GM23338 (cell line): ENCODE measurements at regions not wholly inside any gene's neighbourhood (a gene's known extent, or its start where the extent isn't known, plus 50 kb on each side); places are given as distances from the start of the nearest gene placed in this dataset.

Experiments used
- EZH2 ChIP-seq: fragments of 200-600 bp; sonication (generic); IDR thresholded peaks from one replicate; pipeline ENCODE4 v1.8.0; 2017; ENCODE audit warnings: antibody characterized with exemption, mild to moderate bottlenecking, low read depth; ENCODE audit not compliant: unreplicated experiment
- JUNB ChIP-seq: IDR thresholded peaks from one replicate; pipeline ENCODE4 v1.6.1; 2016; ENCODE audit warnings: antibody characterized with exemption; ENCODE audit not compliant: unreplicated experiment
- STAT1 ChIP-seq: IDR thresholded peaks from one replicate; pipeline ENCODE4 v1.6.1; 2016; ENCODE audit warnings: antibody characterized with exemption; ENCODE audit not compliant: unreplicated experiment
- ZNF331 ChIP-seq: fragments of 250-450 bp; sonication (Bioruptor Pico); IDR thresholded peaks from 2 replicates; pipeline ENCODE4 v1.5.0; 2020; ENCODE audit warnings: low read depth, mild to moderate bottlenecking, moderate library complexity
- TF ChIP-seq, protein P1 (sequence below): fragments of 250-450 bp; sonication (Bioruptor Pico); IDR thresholded peaks from 2 replicates; pipeline ENCODE4 v1.5.0; 2020; ENCODE audit warnings: mild to moderate bottlenecking, moderate library complexity
- TF ChIP-seq, protein P2 (sequence below): IDR thresholded peaks from one replicate; pipeline ENCODE4 v1.6.1; 2018; ENCODE audit warnings: antibody characterized with exemption; ENCODE audit not compliant: unreplicated experiment
- TF ChIP-seq, protein P3 (sequence below): IDR thresholded peaks from 2 replicates; pipeline ENCODE4 v1.6.1; 2016; ENCODE audit warnings: antibody characterized with exemption
- TF ChIP-seq, protein P4 (sequence below), 2 experiments: fragments of 200-600 bp in 1 of 2; sonication (generic) in 1 of 2; conservative IDR thresholded peaks; 2 replicates each; pipeline versions ENCODE4 v1.5.1 to v1.6.1; 2016 to 2017; ENCODE audit warnings: antibody characterized with exemption in 2 of 2, low read depth in 2 of 2, mild to moderate bottlenecking in 2 of 2, moderate library complexity in 1 of 2

DNA sequence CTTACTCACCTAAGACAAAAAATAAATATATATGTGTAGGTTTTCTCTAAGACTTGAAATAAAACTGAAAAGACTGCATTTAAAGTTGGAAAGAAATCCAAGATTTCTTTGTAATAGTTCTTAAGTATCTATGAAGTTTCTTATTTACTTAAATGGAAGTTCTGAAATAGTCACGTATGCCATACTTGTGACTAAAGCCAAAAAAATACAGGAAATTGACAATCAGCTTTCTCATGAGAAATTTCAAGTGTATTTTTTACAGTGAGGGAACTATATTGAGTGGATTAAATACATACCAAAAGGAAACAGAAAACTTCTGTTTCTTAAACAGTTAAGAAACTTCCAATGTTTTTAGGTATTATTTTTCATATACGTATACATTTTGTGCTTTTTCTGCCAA is 188.1 kb downstream of the DPY19L2 start (continued):
- TF ChIP-seq, protein P1, sequence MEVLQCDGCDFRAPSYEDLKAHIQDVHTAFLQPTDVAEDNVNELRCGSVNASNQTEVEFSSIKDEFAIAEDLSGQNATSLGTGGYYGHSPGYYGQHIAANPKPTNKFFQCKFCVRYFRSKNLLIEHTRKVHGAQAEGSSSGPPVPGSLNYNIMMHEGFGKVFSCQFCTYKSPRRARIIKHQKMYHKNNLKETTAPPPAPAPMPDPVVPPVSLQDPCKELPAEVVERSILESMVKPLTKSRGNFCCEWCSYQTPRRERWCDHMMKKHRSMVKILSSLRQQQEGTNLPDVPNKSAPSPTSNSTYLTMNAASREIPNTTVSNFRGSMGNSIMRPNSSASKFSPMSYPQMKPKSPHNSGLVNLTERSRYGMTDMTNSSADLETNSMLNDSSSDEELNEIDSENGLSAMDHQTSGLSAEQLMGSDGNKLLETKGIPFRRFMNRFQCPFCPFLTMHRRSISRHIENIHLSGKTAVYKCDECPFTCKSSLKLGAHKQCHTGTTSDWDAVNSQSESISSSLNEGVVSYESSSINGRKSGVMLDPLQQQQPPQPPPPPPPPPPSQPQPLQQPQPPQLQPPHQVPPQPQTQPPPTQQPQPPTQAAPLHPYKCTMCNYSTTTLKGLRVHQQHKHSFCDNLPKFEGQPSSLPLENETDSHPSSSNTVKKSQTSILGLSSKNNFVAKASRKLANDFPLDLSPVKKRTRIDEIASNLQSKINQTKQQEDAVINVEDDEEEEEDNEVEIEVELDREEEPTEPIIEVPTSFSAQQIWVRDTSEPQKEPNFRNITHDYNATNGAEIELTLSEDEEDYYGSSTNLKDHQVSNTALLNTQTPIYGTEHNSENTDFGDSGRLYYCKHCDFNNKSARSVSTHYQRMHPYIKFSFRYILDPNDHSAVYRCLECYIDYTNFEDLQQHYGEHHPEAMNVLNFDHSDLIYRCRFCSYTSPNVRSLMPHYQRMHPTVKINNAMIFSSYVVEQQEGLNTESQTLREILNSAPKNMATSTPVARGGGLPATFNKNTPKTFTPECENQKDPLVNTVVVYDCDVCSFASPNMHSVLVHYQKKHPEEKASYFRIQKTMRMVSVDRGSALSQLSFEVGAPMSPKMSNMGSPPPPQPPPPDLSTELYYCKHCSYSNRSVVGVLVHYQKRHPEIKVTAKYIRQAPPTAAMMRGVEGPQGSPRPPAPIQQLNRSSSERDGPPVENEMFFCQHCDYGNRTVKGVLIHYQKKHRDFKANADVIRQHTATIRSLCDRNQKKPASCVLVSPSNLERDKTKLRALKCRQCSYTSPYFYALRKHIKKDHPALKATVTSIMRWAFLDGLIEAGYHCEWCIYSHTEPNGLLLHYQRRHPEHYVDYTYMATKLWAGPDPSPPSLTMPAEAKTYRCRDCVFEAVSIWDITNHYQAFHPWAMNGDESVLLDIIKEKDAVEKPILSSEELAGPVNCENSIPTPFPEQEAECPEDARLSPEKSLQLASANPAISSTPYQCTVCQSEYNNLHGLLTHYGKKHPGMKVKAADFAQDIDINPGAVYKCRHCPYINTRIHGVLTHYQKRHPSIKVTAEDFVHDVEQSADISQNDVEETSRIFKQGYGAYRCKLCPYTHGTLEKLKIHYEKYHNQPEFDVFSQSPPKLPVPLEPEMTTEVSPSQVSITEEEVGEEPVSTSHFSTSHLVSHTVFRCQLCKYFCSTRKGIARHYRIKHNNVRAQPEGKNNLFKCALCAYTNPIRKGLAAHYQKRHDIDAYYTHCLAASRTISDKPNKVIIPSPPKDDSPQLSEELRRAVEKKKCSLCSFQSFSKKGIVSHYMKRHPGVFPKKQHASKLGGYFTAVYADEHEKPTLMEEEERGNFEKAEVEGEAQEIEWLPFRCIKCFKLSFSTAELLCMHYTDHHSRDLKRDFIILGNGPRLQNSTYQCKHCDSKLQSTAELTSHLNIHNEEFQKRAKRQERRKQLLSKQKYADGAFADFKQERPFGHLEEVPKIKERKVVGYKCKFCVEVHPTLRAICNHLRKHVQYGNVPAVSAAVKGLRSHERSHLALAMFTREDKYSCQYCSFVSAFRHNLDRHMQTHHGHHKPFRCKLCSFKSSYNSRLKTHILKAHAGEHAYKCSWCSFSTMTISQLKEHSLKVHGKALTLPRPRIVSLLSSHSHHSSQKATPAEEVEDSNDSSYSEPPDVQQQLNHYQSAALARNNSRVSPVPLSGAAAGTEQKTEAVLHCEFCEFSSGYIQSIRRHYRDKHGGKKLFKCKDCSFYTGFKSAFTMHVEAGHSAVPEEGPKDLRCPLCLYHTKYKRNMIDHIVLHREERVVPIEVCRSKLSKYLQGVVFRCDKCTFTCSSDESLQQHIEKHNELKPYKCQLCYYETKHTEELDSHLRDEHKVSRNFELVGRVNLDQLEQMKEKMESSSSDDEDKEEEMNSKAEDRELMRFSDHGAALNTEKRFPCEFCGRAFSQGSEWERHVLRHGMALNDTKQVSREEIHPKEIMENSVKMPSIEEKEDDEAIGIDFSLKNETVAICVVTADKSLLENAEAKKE (CRISPR knock-in tag), result no peak
- TF ChIP-seq, protein P2, sequence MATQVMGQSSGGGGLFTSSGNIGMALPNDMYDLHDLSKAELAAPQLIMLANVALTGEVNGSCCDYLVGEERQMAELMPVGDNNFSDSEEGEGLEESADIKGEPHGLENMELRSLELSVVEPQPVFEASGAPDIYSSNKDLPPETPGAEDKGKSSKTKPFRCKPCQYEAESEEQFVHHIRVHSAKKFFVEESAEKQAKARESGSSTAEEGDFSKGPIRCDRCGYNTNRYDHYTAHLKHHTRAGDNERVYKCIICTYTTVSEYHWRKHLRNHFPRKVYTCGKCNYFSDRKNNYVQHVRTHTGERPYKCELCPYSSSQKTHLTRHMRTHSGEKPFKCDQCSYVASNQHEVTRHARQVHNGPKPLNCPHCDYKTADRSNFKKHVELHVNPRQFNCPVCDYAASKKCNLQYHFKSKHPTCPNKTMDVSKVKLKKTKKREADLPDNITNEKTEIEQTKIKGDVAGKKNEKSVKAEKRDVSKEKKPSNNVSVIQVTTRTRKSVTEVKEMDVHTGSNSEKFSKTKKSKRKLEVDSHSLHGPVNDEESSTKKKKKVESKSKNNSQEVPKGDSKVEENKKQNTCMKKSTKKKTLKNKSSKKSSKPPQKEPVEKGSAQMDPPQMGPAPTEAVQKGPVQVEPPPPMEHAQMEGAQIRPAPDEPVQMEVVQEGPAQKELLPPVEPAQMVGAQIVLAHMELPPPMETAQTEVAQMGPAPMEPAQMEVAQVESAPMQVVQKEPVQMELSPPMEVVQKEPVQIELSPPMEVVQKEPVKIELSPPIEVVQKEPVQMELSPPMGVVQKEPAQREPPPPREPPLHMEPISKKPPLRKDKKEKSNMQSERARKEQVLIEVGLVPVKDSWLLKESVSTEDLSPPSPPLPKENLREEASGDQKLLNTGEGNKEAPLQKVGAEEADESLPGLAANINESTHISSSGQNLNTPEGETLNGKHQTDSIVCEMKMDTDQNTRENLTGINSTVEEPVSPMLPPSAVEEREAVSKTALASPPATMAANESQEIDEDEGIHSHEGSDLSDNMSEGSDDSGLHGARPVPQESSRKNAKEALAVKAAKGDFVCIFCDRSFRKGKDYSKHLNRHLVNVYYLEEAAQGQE, result no peak
- TF ChIP-seq EZH2 (no peak), JUNB (no peak), STAT1 (no peak), ZNF331 (no peak)
- TF ChIP-seq, protein P3, sequence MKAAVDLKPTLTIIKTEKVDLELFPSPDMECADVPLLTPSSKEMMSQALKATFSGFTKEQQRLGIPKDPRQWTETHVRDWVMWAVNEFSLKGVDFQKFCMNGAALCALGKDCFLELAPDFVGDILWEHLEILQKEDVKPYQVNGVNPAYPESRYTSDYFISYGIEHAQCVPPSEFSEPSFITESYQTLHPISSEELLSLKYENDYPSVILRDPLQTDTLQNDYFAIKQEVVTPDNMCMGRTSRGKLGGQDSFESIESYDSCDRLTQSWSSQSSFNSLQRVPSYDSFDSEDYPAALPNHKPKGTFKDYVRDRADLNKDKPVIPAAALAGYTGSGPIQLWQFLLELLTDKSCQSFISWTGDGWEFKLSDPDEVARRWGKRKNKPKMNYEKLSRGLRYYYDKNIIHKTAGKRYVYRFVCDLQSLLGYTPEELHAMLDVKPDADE, result no peak
- TF ChIP-seq, protein P4, sequence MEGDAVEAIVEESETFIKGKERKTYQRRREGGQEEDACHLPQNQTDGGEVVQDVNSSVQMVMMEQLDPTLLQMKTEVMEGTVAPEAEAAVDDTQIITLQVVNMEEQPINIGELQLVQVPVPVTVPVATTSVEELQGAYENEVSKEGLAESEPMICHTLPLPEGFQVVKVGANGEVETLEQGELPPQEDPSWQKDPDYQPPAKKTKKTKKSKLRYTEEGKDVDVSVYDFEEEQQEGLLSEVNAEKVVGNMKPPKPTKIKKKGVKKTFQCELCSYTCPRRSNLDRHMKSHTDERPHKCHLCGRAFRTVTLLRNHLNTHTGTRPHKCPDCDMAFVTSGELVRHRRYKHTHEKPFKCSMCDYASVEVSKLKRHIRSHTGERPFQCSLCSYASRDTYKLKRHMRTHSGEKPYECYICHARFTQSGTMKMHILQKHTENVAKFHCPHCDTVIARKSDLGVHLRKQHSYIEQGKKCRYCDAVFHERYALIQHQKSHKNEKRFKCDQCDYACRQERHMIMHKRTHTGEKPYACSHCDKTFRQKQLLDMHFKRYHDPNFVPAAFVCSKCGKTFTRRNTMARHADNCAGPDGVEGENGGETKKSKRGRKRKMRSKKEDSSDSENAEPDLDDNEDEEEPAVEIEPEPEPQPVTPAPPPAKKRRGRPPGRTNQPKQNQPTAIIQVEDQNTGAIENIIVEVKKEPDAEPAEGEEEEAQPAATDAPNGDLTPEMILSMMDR (conservative IDR thresholded peaks at IDR 0.05; ENCODE audit: low read depth in 2 of 2), result no peak
